H9 (cell line): ENCODE measurements at regions not wholly inside any gene's neighbourhood (a gene's known extent, or its start where the extent isn't known, plus 50 kb on each side); places are given as distances from the start of the nearest gene placed in this dataset.

Experiments
- DNase-seq: peaks from one replicate; pipeline ENCODE4 v3.0.0-alpha.2; 2017
- H2AFZ ChIP-seq: one replicate; pipeline ENCODE4 v1.6.1; 2013; ENCODE audit warnings: mild to moderate bottlenecking, low read length, control low read depth, moderate library complexity
- H2AK5ac ChIP-seq: 2 replicates; pipeline ENCODE4 v1.6.1; 2013; ENCODE audit warnings: low read length, control low read depth, mixed read lengths; ENCODE audit not compliant: insufficient read length
- H2BK120ac ChIP-seq: one replicate; pipeline ENCODE4 v1.6.1; 2013; ENCODE audit warnings: low read depth, mild to moderate bottlenecking, low read length, control low read depth, inconsistent platforms; ENCODE audit not compliant: poor library complexity, severe bottlenecking
- H2BK12ac ChIP-seq: 2 replicates; pipeline ENCODE4 v1.6.1; 2013; ENCODE audit warnings: low read length, control low read depth, mixed read lengths, low read depth; ENCODE audit not compliant: insufficient read length
- H2BK15ac ChIP-seq: 2 replicates; pipeline ENCODE4 v1.6.1; 2013; ENCODE audit warnings: low read depth, low read length, control low read depth
- H2BK20ac ChIP-seq: one replicate; pipeline ENCODE4 v1.6.1; 2013; ENCODE audit warnings: low read depth, mild to moderate bottlenecking, low read length, control low read depth, inconsistent platforms; ENCODE audit not compliant: poor library complexity, severe bottlenecking
- H2BK5ac ChIP-seq: 2 replicates; pipeline ENCODE4 v1.6.1; 2013; ENCODE audit warnings: low read length, control low read depth, mixed read lengths; ENCODE audit not compliant: insufficient read length
- H3K14ac ChIP-seq: 2 replicates; pipeline ENCODE4 v1.6.1; 2013; ENCODE audit warnings: low read length, control low read depth; ENCODE audit not compliant: insufficient read depth
- H3K18ac ChIP-seq: 2 replicates; pipeline ENCODE4 v1.6.1; 2013; ENCODE audit warnings: low read depth, mild to moderate bottlenecking, mixed read lengths, low read length, control low read depth; ENCODE audit not compliant: insufficient read length
- H3K23ac ChIP-seq: 2 replicates; pipeline ENCODE4 v1.6.1; 2013; ENCODE audit warnings: low read length, control low read depth, mixed read lengths, low read depth; ENCODE audit not compliant: insufficient read length
- H3K23me2 ChIP-seq: 2 replicates; pipeline ENCODE4 v1.6.1; 2013; ENCODE audit warnings: low read depth, mild to moderate bottlenecking, mixed read lengths, low read length, control low read depth; ENCODE audit not compliant: insufficient read length, poor library complexity, severe bottlenecking
- H3K27ac ChIP-seq: 2 replicates; pipeline ENCODE4 v1.5.1; 2013; ENCODE audit warnings: low read length, control low read depth, mixed read lengths, low read depth; ENCODE audit not compliant: insufficient read length
- H3K27me3 ChIP-seq: 2 replicates; pipeline ENCODE4 v1.6.1; 2013; ENCODE audit warnings: low read length, control low read depth, inconsistent platforms; ENCODE audit not compliant: insufficient read depth
- H3K4ac ChIP-seq: 2 replicates; pipeline ENCODE4 v1.6.1; 2013; ENCODE audit warnings: low read depth, mild to moderate bottlenecking, control low read depth, inconsistent platforms, low read length, moderate library complexity
- H3K4me1 ChIP-seq: 2 replicates; pipeline ENCODE4 v1.6.1; 2013; ENCODE audit warnings: low read length, control low read depth, inconsistent platforms; ENCODE audit not compliant: insufficient read depth
- H3K4me2 ChIP-seq: 2 replicates; pipeline ENCODE4 v1.6.1; 2013; ENCODE audit warnings: low read length, control low read depth, mixed read lengths; ENCODE audit not compliant: insufficient read length, insufficient read depth
- H3K56ac ChIP-seq: 2 replicates; pipeline ENCODE4 v1.6.1; 2013; ENCODE audit warnings: low read depth, mild to moderate bottlenecking, mixed read lengths, low read length, control low read depth; ENCODE audit not compliant: insufficient read length
- H3K79me1 ChIP-seq: 2 replicates; pipeline ENCODE4 v1.6.1; 2013; ENCODE audit warnings: low read depth, mild to moderate bottlenecking, moderate library complexity, low read length, control low read depth, inconsistent platforms; ENCODE audit not compliant: insufficient read depth, poor library complexity, severe bottlenecking
- H3K79me2 ChIP-seq: 2 replicates; pipeline ENCODE4 v1.6.1; 2013; ENCODE audit warnings: low read length, control low read depth, inconsistent platforms; ENCODE audit not compliant: insufficient read depth
- H3K9ac ChIP-seq: 2 replicates; pipeline ENCODE4 v1.6.1; 2013; ENCODE audit warnings: low read length, control low read depth, mixed read lengths; ENCODE audit not compliant: insufficient read length; ENCODE audit errors: extremely low read depth
- H3K9me3 ChIP-seq: one replicate; pipeline ENCODE4 v1.6.1; 2013; ENCODE audit warnings: low read depth, low read length, inconsistent platforms; ENCODE audit not compliant: control insufficient read depth
- H3T11ph ChIP-seq: one replicate; pipeline ENCODE4 v1.6.1; 2013; ENCODE audit warnings: mild to moderate bottlenecking, low read length, control low read depth, inconsistent platforms
- H4K20me1 ChIP-seq: one replicate; pipeline ENCODE4 v1.6.1; 2013; ENCODE audit not compliant: control insufficient read depth, insufficient read length, insufficient read depth
- H4K5ac ChIP-seq: 2 replicates; pipeline ENCODE4 v1.6.1; 2013; ENCODE audit warnings: low read depth, mild to moderate bottlenecking, mixed read lengths, low read length, control low read depth; ENCODE audit not compliant: insufficient read length
- H4K8ac ChIP-seq: replicated peaks from 2 replicates; pipeline ENCODE4 v1.6.1; 2013; ENCODE audit warnings: low read length, control low read depth, mixed read lengths, low read depth; ENCODE audit not compliant: insufficient read length
- H4K91ac ChIP-seq: 2 replicates; pipeline ENCODE4 v1.6.1; 2013; ENCODE audit warnings: low read depth, mild to moderate bottlenecking, moderate library complexity, mixed read lengths, low read length, control low read depth; ENCODE audit not compliant: insufficient read length
- H3K27ac Mint-ChIP-seq, 3 experiments: 2 replicates in 2 of 3; 3 replicates in 1 of 3; pipeline ENCODE4 v1.8.0; 2020 to 2021; ENCODE audit warnings: mixed read lengths in 3 of 3, mild to moderate bottlenecking in 1 of 3, moderate library complexity in 1 of 3
- H3K27me3 Mint-ChIP-seq: 2 replicates; pipeline ENCODE4 v1.8.0; 2021; ENCODE audit warnings: low read depth, mild to moderate bottlenecking, moderate library complexity, mixed read lengths
- H3K36me3 Mint-ChIP-seq, 3 experiments: 2 replicates in 2 of 3; 3 replicates in 1 of 3; pipeline ENCODE4 v1.8.0; 2020 to 2021; ENCODE audit warnings: low read depth in 3 of 3, mixed read lengths in 3 of 3; ENCODE audit not compliant: insufficient read depth in 1 of 3
- H3K4me1 Mint-ChIP-seq, 2 experiments: 2 replicates each; pipeline ENCODE4 v1.8.0; 2020; ENCODE audit warnings: mixed read lengths in 2 of 2
- H3K4me3 Mint-ChIP-seq, 2 experiments: 2 replicates in 1 of 2; 3 replicates in 1 of 2; pipeline ENCODE4 v1.8.0; 2020 to 2021; ENCODE audit warnings: mild to moderate bottlenecking in 2 of 2, mixed read lengths in 2 of 2, moderate library complexity in 1 of 2
- H3K9me3 Mint-ChIP-seq, 2 experiments: 2 replicates in 1 of 2; 3 replicates in 1 of 2; pipeline ENCODE4 v1.8.0; 2020; ENCODE audit warnings: mild to moderate bottlenecking in 2 of 2, mixed read lengths in 2 of 2, moderate library complexity in 1 of 2
- WGBS: extraction: QIAGEN DNeasy Blood & Tissue Kit; methylation state at CpG from one replicate; pipeline ENCODE4 v1.1.7; 2013; ENCODE audit warnings: missing lambda C conversion rate, low lambda C conversion rate, mixed read lengths; ENCODE audit not compliant: insufficient read length; ENCODE audit errors: extremely low coverage; 5-methylcytosine and 5-hydroxymethylcytosine counted together
- TF ChIP-seq, protein P1 (sequence below): fragments of 200-600 bp; sonication (generic); conservative IDR thresholded peaks from 3 replicates; pipeline ENCODE4 v1.8.0; 2021; ENCODE audit warnings: antibody characterized with exemption, mild to moderate bottlenecking

DNA sequence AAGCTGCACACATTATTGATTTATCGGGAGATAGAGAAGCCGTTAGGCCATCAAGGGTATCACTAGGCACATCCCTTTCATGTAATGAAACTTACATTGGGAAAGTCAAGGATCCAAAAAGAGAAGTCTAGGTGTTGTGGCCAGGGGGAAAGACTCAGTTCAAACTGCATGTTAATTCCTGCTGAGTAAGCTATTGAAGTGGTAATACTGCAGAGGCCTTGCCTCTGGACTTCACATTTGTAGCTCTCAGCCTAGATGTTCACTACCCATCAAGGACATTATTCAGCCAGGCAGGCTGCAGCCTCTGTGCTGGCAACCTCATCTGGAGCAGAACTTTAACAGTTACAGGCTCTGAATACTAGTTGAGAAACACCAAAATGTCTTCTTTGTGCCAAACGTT lies 2094.5 kb upstream of the AGA start:
- Histone ChIP-seq H4K20me1 (no peaks in the 10 kb centered on the region), H3K27me3 (no peaks in the 10 kb centered on the region), H3K56ac (no peak overlapping the region), H3K9ac (no peak overlapping the region), H3T11ph (no peak overlapping the region), H2BK5ac (no peak overlapping the region), H4K91ac (no peak overlapping the region), H3K79me2 (no peaks in the 10 kb centered on the region), H4K5ac (no peak overlapping the region), H3K23ac (no peak overlapping the region), H3K14ac (no peak overlapping the region), H4K8ac (no peak overlapping the region), H2AK5ac (no peak overlapping the region), H3K4me1 (peaks cover 3% of the 10 kb centered on the region; the same call in 1 of the 2 replicates), H2AFZ (no peak overlapping the region), H2BK20ac (no peak overlapping the region), H3K4me2 (no peak overlapping the region), H3K4ac (no peak overlapping the region), H3K79me1 (no peaks in the 10 kb centered on the region), H2BK12ac (no peak overlapping the region), H3K18ac (no peak overlapping the region), H2BK120ac (no peak overlapping the region), H2BK15ac (no peak overlapping the region), H3K27ac (no peak overlapping the region), H3K23me2 (no peaks in the 10 kb centered on the region), H3K9me3 (no peaks in the 10 kb centered on the region)
- no peaks in the 10 kb centered on the region for H3K36me3 Mint-ChIP-seq
- no peak overlapping the region for H3K4me3 Mint-ChIP-seq
- H3K27me3 Mint-ChIP-seq = no peaks in the 10 kb centered on the region
- peaks cover 6 to 9% of the 10 kb centered on the region in 2 experiments for H3K4me1 Mint-ChIP-seq
- TF ChIP-seq, protein P1, sequence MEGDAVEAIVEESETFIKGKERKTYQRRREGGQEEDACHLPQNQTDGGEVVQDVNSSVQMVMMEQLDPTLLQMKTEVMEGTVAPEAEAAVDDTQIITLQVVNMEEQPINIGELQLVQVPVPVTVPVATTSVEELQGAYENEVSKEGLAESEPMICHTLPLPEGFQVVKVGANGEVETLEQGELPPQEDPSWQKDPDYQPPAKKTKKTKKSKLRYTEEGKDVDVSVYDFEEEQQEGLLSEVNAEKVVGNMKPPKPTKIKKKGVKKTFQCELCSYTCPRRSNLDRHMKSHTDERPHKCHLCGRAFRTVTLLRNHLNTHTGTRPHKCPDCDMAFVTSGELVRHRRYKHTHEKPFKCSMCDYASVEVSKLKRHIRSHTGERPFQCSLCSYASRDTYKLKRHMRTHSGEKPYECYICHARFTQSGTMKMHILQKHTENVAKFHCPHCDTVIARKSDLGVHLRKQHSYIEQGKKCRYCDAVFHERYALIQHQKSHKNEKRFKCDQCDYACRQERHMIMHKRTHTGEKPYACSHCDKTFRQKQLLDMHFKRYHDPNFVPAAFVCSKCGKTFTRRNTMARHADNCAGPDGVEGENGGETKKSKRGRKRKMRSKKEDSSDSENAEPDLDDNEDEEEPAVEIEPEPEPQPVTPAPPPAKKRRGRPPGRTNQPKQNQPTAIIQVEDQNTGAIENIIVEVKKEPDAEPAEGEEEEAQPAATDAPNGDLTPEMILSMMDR = no peak
- WGBS = no CpG with 5 or more reads among the region's 3 CpGs
- no peaks in the 10 kb centered on the region; a peak in 1 of 5 replicates for H3K9me3 Mint-ChIP-seq
- H3K27ac Mint-ChIP-seq = no peak overlapping the region
- peak; percentile 30 for DNase-seq
